Type B pancreatic cell (in vitro differentiated cells): ENCODE measurements at regions not wholly inside any gene's neighbourhood (a gene's known extent, or its start where the extent isn't known, plus 50 kb on each side); places are given as distances from the start of the nearest gene placed in this dataset.

Experiments
- DNase-seq: peaks from one replicate; pipeline ENCODE4 v3.0.0; 2021; ENCODE audit warnings: mixed read lengths; ENCODE audit not compliant: unreplicated experiment; ENCODE audit errors: extremely low spot score
- H3K27ac Mint-ChIP-seq: 2 replicates; pipeline ENCODE4 v1.8.0; 2021; ENCODE audit warnings: mild to moderate bottlenecking, mixed read lengths
- H3K27me3 Mint-ChIP-seq: 2 replicates; pipeline ENCODE4 v1.8.0; 2021; ENCODE audit warnings: mixed read lengths
- H3K36me3 Mint-ChIP-seq: 2 replicates; pipeline ENCODE4 v1.8.0; 2021; ENCODE audit warnings: mixed read lengths
- H3K4me1 Mint-ChIP-seq: one replicate; pipeline ENCODE4 v1.8.0; 2021; ENCODE audit warnings: mixed read lengths; ENCODE audit not compliant: unreplicated experiment
- H3K4me3 Mint-ChIP-seq: 2 replicates; pipeline ENCODE4 v1.8.0; 2021; ENCODE audit warnings: mild to moderate bottlenecking, mixed read lengths
- H3K9me3 Mint-ChIP-seq: 2 replicates; pipeline ENCODE4 v1.8.0; 2021; ENCODE audit warnings: mixed read lengths
- CTCF ChIP-seq: fragments of 200-600 bp; sonication (generic); conservative IDR thresholded peaks from 2 replicates; pipeline ENCODE4 v1.5.0; 2021; ENCODE audit warnings: antibody characterized with exemption, mild to moderate bottlenecking

DNA sequence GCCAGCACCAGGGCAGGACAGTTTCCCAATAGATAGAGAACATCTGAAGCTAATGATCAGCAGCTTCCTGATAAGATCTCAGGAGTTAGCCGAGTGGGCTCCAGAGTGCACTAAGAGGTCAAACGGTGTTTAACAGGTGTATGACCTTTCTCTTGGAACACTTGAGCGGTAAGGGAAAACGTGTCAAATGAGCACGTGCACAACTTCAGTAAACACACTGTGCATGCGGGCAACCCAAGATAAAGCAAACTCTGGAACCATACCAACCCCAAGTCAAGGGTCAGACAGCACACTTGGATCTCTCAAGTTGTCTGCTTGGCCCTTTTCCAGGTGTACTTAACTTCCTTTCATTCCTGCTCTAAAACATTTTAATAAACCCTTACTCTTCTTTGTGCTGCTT lies 1941.5 kb upstream of the PCDH10 start:
- no peaks in the 10 kb centered on the region for H3K27me3 Mint-ChIP-seq
- no peak overlapping the region for H3K4me3 Mint-ChIP-seq
- DNase-seq: no peak
- no peaks in the 10 kb centered on the region for H3K9me3 Mint-ChIP-seq
- no peaks in the 10 kb centered on the region for H3K36me3 Mint-ChIP-seq
- no peak for TF ChIP-seq CTCF
- H3K4me1 Mint-ChIP-seq: no peaks in the 10 kb centered on the region
- H3K27ac Mint-ChIP-seq: no peak overlapping the region

DNA sequence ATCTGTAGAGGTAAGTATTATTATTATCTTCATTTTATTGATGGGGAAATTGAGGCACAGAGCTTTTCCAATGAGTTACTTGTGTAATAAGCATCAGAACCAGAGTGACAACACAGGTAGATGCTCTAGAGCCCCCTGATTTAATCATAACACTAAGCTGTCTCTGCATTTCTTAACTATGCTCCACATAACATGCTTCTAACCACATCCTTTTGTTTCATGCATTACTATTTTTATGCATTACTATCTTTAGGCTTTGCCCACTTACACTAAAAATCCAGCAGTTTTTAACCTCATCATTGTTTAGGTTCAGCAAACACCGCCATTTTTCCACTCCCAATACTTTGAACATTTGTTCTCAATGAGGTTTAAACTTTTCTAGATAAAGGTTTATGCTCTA lies 1900.8 kb upstream of the PCDH10 start:
- no peak for TF ChIP-seq CTCF
- no peaks in the 10 kb centered on the region for H3K9me3 Mint-ChIP-seq
- H3K27ac Mint-ChIP-seq: no peak overlapping the region
- no peak for DNase-seq
- no peaks in the 10 kb centered on the region for H3K4me1 Mint-ChIP-seq
- H3K36me3 Mint-ChIP-seq: no peaks in the 10 kb centered on the region
- no peaks in the 10 kb centered on the region for H3K27me3 Mint-ChIP-seq
- no peak overlapping the region for H3K4me3 Mint-ChIP-seq

- no peak overlapping the region for H3K4me3 Mint-ChIP-seq
- no peak for DNase-seq
- H3K4me1 Mint-ChIP-seq: no peaks in the 10 kb centered on the region
- no peak overlapping the region for H3K27ac Mint-ChIP-seq
- H3K36me3 Mint-ChIP-seq: no peaks in the 10 kb centered on the region
- no peaks in the 10 kb centered on the region for H3K27me3 Mint-ChIP-seq
- H3K9me3 Mint-ChIP-seq: no peaks in the 10 kb centered on the region
- no peak for TF ChIP-seq CTCF
Measured at GRCh38 chr4:131251321-131251720, 1897.8 kb upstream of the PCDH10 start.

GRCh38 chr4:131257241-131257640 lies 1891.9 kb upstream of the PCDH10 start:
- H3K9me3 Mint-ChIP-seq: no peaks in the 10 kb centered on the region
- no peaks in the 10 kb centered on the region for H3K27me3 Mint-ChIP-seq
- H3K36me3 Mint-ChIP-seq: no peaks in the 10 kb centered on the region
- TF ChIP-seq CTCF: no peak
- no peak for DNase-seq
- no peak overlapping the region for H3K4me3 Mint-ChIP-seq
- H3K27ac Mint-ChIP-seq: no peak overlapping the region
- no peaks in the 10 kb centered on the region for H3K4me1 Mint-ChIP-seq

- H3K9me3 Mint-ChIP-seq: no peaks in the 10 kb centered on the region
- no peaks in the 10 kb centered on the region for H3K27me3 Mint-ChIP-seq
- no peak for DNase-seq
- no peak overlapping the region for H3K27ac Mint-ChIP-seq
- H3K4me3 Mint-ChIP-seq: no peak overlapping the region
- TF ChIP-seq CTCF: no peak
- no peaks in the 10 kb centered on the region for H3K36me3 Mint-ChIP-seq
- H3K4me1 Mint-ChIP-seq: no peaks in the 10 kb centered on the region
Measured at GRCh38 chr4:131258361-131258760, 1890.7 kb upstream of the PCDH10 start.

- no peak for TF ChIP-seq CTCF
- Mint-ChIP-seq H3K9me3 (peaks cover 5% of the 10 kb centered on the region), H3K27me3 (no peaks in the 10 kb centered on the region), H3K4me3 (no peak overlapping the region), H3K27ac (no peak overlapping the region), H3K4me1 (no peaks in the 10 kb centered on the region), H3K36me3 (no peaks in the 10 kb centered on the region)
- no peak for DNase-seq
Measured at GRCh38 chr4:131288441-131288840, 1860.7 kb upstream of the PCDH10 start.
